ENCODE measurements at regions not wholly inside any gene's neighbourhood (a gene's known extent, or its start where the extent isn't known, plus 50 kb on each side); places are given as distances from the start of the nearest gene placed in this dataset.
"Not testable (repeated sequence)": the region's sequence is repeated elsewhere in the genome, so short reads cannot be mapped to it uniquely, and the experiment has no call there.

- DNase-seq (ENCODE audit: low spot score): no peak
Observed at GRCh38 chr13:110045202-110045601, 258.8 kb upstream of the IRS2 start.

- no peak for DNase-seq (ENCODE audit: low spot score)
Observed at GRCh38 chr13:110044551-110045111, 258.2 kb upstream of the IRS2 start.

DNA sequence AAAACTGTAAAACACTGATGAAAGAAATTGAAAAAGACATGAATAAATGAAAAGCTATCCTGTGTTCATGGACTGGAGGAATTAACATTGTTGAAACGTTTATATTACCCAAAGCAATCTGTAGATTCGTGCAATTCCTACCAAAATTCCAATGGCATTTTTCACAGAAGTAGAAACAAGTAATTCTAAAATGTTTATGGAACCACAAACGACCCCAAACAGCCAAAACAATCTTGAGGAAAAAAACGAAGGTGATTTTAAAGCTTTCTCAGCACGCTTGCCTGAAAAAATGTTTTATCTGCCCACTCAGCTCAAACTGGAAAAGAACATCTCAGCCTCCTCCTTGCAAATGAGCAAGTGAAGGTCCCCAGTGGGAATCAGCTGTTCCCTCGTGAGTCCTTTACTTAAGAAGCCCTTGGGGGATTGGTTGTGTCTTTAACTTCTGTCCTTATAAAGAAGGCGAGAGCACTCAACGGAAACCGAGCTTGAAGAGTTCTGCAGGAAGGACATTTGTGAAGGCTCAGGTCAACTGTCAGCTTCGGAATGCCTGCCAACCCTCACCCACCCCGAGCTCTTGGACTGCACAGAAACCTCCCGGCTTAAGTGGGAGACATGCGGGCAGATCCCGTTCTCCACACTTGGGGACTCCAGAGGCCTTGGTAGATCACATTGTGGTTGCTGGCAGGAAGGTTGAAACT is 256.0 kb upstream of the IRS2 start:
- DNase-seq (ENCODE audit: low spot score): no peak

GRCh38 chr13:110041638-110042037 is 255.3 kb upstream of the IRS2 start:
- not testable (repeated sequence) for DNase-seq (ENCODE audit: low spot score)

GRCh38 chr13:110037925-110038573 is 251.7 kb upstream of the IRS2 start:
- DNase-seq (ENCODE audit: low spot score): no peak

GRCh38 chr13:110036060-110036459 is 249.7 kb upstream of the IRS2 start:
- DNase-seq (ENCODE audit: low spot score): no peak

DNA sequence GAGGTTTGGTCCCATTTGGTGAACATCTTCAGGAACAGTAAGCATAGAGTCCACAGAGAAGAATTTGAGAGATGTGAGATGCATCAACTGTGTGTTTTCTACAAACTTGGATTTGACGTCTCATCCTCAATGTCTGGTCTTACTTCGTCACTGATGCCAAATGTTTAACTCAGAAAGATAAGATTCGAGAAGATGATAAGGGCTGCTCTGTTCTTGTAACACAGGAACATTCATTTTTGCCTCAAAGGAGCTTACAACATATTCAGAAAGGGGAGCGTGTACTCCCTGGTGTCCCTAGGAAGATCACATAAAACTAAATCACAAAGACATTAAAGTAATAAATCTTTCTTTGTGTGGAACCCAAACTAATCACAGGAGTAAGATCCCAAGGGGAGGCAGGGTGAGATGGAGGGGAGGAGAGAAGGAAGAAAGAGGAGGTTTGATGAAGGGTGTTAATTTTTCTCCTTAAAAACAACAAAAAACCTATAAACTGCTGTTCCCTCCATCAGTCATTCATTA is 247.7 kb upstream of the IRS2 start:
- no peak for DNase-seq (ENCODE audit: low spot score)

DNA sequence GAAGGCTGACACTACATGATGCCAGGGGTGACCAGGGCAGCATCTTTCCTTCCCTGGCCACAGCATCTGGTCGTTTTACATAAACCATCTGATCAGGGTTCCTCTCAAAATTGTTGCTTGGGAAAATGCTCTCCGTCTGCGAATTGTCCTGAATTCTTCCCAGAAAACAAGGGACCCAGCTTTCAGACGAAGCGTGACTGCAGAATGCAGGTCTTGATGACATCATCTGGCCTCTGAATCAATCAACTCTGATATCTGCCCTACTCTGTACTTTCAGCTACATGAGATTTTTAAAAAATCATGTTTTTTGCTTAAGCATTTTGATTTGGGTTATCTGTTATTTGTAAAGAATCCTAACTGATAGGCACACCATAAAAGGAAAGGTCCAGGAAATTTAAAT is 246.6 kb upstream of the IRS2 start:
- no peak for DNase-seq (ENCODE audit: low spot score)

- no peak for DNase-seq (ENCODE audit: low spot score)
Observed at GRCh38 chr13:110030394-110030928, 244.1 kb upstream of the IRS2 start.

GRCh38 chr13:110028838-110029621 is 242.6 kb upstream of the IRS2 start:
- DNase-seq (ENCODE audit: low spot score): no peak

GRCh38 chr13:110028311-110028710 is 241.9 kb upstream of the IRS2 start:
- no peak for DNase-seq (ENCODE audit: low spot score)

DNA sequence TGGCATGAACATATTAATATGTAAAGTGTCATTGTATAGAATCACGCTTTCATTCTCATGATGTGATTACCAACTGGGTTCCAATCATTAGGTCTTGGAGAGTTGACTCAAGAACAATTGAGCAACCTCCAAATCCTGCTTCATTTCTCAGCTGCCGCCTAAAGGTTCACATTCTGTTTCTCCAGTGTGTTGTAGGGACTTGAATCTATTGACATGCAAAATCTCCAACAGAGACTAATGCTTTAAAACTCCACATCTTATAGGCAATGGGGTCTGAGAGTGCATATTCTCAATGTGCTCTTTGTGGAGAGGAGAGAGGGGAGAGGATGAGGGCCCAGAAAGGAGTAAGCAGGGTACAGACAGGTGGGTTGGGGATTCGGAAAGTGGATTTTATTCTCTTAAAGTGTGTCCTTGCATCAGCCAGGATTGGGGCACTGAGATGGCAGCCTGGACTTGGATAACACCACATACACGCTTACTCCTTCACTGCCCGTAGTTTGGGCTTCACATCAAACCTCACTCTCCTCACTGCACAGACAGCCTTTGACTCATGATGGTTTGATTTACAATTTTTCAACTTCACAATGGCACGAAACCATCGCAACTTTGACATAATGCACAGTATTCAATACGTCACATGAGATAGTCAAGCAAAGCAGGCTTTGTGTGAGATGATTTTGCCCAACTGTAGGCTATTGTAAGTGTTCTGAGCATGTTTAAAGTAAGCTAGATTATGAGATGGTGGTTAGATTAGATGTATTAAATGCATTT is 241.3 kb upstream of the IRS2 start:
- DNase-seq (ENCODE audit: low spot score): no peak

DNA sequence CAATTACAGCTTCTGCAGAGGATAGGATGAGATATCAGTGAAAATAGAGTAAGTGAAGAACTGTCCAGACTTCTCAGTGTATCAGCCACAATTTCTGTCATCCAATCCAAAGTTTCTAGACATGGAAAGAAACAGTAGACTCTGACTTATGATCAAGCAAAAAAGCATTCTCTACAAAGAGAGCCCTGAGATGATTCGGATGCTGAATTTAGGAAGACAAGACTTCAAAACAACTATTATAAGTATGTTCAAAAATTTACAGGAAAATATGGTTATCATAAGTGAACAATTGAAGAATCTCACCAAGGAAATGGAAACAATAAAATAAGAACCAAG is 238.2 kb upstream of the IRS2 start:
- no peak for DNase-seq (ENCODE audit: low spot score)

GRCh38 chr13:110023729-110024644 is 237.6 kb upstream of the IRS2 start:
- DNase-seq (ENCODE audit: low spot score): no peak

DNA sequence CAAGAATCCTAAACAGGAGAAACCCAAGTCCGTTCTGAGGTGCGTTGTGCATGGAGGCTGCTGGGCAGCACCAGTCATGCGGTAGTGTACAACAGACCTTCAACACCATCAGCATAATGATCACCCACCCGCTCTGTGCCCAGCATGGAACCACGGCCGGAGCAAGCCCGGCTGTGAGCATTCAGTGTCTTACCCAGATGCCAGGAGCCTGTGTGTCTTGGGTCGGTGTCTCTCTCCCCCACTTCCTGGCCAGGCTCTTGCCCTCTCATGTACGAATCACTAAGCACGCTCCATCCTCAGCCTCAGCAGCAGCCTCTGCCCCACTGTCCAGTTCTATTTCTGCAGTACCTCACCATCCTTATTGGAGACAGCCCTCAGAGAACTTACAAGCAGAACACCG is 231.6 kb upstream of the IRS2 start:
- no peak for DNase-seq (ENCODE audit: low spot score)

DNA sequence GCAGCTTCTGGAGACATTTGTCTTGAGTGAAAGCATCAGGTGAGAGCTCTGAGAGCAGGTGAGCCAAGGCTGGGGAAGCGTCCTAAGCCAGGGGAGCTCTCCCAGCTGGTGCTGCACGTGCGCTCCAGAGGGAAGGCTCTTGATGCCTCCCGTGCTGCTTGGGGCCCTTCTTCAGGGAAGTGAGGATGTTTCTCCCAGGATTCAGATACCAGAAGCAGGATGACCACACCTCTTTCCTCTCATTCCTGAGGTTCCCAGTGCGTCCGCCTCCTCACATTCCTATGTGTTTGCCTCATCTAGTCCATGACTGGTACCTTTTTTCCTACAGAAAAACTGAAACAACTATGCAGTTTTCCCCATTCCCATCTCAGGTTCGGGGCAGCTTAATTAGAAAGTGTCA is 231.0 kb upstream of the IRS2 start:
- peak; percentile 74 for DNase-seq (ENCODE audit: low spot score)

DNA sequence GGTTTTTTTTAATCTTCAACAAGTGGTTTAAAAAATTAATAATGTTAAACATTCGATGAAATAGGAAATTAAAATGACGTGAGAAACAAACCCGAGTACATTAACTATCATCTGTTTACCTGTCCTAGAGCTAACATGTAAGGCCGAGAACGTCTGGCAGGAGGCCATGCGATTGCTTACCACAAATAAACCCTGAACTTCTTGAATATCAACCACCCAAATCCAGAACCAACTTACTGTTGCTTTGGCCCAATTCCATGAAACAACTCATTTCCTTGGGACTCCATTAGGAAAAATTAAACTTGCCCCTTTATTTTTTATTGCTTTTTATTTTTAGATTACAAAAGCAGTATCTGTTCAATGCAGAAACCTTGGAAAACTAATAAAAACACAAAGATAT is 228.9 kb upstream of the IRS2 start:
- peak; percentile 71 for DNase-seq (ENCODE audit: low spot score)

DNA sequence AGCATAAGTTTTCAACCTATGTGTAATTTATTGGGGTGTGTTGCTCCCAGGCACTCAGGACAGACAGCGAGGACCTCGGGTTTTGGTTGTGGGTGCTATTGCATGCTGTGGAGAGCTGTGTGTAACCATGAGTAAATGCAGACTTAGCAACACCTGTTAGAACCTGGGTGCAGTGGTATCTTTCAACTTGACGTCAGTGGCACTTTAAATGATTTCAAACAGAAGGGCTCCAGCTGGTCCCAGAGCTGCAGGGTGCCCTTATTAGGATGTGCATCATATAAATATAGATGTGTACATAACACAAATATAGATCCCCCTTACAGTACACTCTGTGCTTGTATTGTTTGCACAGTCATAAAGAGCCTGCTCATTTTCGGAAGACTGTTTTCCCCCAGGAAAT is 228.3 kb upstream of the IRS2 start:
- no peak for DNase-seq (ENCODE audit: low spot score)

GRCh38 chr13:110012102-110012739 is 225.8 kb upstream of the IRS2 start:
- peak; percentile 85 for DNase-seq (ENCODE audit: low spot score)
